ENCODE measurements at regions not wholly inside any gene's neighbourhood (a gene's known extent, or its start where the extent isn't known, plus 50 kb on each side); places are given as distances from the start of the nearest gene placed in this dataset.

DNA sequence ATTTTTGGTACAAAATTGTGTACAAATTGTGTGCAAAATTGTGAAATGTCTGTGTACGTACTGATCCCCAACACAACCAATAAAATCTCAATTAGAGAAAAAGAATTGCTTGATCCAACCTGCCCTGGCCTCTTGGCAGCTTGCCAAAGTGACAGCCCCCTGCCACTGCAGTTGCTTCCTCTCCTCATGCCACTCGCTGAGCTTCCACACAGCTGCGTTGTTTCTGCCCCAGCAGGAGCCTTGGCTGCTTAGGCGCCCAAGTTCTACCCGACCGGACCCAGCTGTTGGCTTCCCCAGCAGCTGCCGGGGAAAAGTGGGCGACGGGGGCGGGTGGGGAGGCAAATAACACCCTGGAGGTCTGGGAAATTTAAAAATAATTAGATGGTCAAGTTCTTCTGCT, 171.8 kb upstream of the ATF7IP start:
- no peak overlapping the region for H4K91ac ChIP-seq (ENCODE audit: insufficient read length, low read depth, low read length)
- no peak overlapping the region for H3K4me2 ChIP-seq (ENCODE audit: insufficient read depth, insufficient read length, low read length)
- H4K5ac ChIP-seq (ENCODE audit: insufficient read length, low read depth, low read length), result no peak overlapping the region
- Mint-ChIP-seq H3K27ac (peak overlapping the region in 1 of 3 experiments; percentile 61; a peak in 1 of 7 replicates), H3K9me3 (no peaks in the 10 kb centered on the region), H3K4me3 (no peak overlapping the region), H3K36me3 (ENCODE audit: insufficient read depth in 1 of 3, low read depth in 3 of 3) (no peaks in the 10 kb centered on the region), H3K4me1 (peaks cover 7 to 10% of the 10 kb centered on the region in 2 experiments; a peak in 3 of 4 replicates), H3K27me3 (ENCODE audit: low read depth) (peaks cover 1% of the 10 kb centered on the region; the same call in 1 of the 2 replicates)
- H4K8ac ChIP-seq (replicated peaks; ENCODE audit: insufficient read length, low read depth, low read length), result no peak overlapping the region
- H3K56ac ChIP-seq (ENCODE audit: insufficient read length, low read depth, low read length), result no peak overlapping the region
- H3K23me2 ChIP-seq (ENCODE audit: insufficient read length, low read depth, low read length, poor library complexity, severe bottlenecking), result no peaks in the 10 kb centered on the region
- H3K27me3 ChIP-seq (ENCODE audit: insufficient read depth, low read length), result no peaks in the 10 kb centered on the region
- H3K23ac ChIP-seq (ENCODE audit: insufficient read length, low read depth, low read length), result no peak overlapping the region
- no peak overlapping the region for H2BK15ac ChIP-seq (ENCODE audit: low read depth, low read length)
- no peaks in the 10 kb centered on the region for H3K79me1 ChIP-seq (ENCODE audit: insufficient read depth, low read depth, low read length, poor library complexity, severe bottlenecking)
- H2BK5ac ChIP-seq (ENCODE audit: insufficient read length, low read length), result no peak overlapping the region
- no peak overlapping the region for H3K27ac ChIP-seq (ENCODE audit: insufficient read length, low read depth, low read length)
- no peak overlapping the region for H2BK120ac ChIP-seq (ENCODE audit: low read depth, low read length, poor library complexity, severe bottlenecking)
- no peak overlapping the region for H3K18ac ChIP-seq (ENCODE audit: insufficient read length, low read depth, low read length)
- peak; percentile 53 for DNase-seq
- H2BK20ac ChIP-seq (ENCODE audit: low read depth, low read length, poor library complexity, severe bottlenecking), result no peak overlapping the region
- H2AFZ ChIP-seq (ENCODE audit: low read length), result no peak overlapping the region
- no CpG with 5 or more reads among the region's 10 CpGs for WGBS (ENCODE audit: extremely low coverage, insufficient read length, low lambda C conversion rate)
- H3K4ac ChIP-seq (ENCODE audit: low read depth, low read length), result no peak overlapping the region
- no peak overlapping the region for H2AK5ac ChIP-seq (ENCODE audit: insufficient read length, low read length)
- H3K9ac ChIP-seq (ENCODE audit: extremely low read depth, insufficient read length, low read length), result no peak overlapping the region
- no peak overlapping the region for H3T11ph ChIP-seq (ENCODE audit: low read length)
- no peak overlapping the region for H2BK12ac ChIP-seq (ENCODE audit: insufficient read length, low read depth, low read length)
- H3K4me1 ChIP-seq (ENCODE audit: insufficient read depth, low read length), result peaks cover 4% of the 10 kb centered on the region; the same call in 1 of the 2 replicates
- H3K9me3 ChIP-seq (ENCODE audit: control insufficient read depth, low read depth, low read length), result no peaks in the 10 kb centered on the region
- H3K79me2 ChIP-seq (ENCODE audit: insufficient read depth, low read length), result no peaks in the 10 kb centered on the region
- no peak overlapping the region; the same call in 1 of the 2 replicates for H3K14ac ChIP-seq (ENCODE audit: insufficient read depth, low read length)
- H4K20me1 ChIP-seq (ENCODE audit: control insufficient read depth, insufficient read depth, insufficient read length), result no peaks in the 10 kb centered on the region
- TF ChIP-seq, protein P1, sequence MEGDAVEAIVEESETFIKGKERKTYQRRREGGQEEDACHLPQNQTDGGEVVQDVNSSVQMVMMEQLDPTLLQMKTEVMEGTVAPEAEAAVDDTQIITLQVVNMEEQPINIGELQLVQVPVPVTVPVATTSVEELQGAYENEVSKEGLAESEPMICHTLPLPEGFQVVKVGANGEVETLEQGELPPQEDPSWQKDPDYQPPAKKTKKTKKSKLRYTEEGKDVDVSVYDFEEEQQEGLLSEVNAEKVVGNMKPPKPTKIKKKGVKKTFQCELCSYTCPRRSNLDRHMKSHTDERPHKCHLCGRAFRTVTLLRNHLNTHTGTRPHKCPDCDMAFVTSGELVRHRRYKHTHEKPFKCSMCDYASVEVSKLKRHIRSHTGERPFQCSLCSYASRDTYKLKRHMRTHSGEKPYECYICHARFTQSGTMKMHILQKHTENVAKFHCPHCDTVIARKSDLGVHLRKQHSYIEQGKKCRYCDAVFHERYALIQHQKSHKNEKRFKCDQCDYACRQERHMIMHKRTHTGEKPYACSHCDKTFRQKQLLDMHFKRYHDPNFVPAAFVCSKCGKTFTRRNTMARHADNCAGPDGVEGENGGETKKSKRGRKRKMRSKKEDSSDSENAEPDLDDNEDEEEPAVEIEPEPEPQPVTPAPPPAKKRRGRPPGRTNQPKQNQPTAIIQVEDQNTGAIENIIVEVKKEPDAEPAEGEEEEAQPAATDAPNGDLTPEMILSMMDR (conservative IDR thresholded peaks at IDR 0.05), result no peak
